Activated CD4-positive, alpha-beta T cell treated with anti-CD3 and anti-CD28 coated beads, Interleukin-2, Interleukin-4, amounts not matched to agents 100 ng/mL and 50 ng/mL, durations not matched to agents 16 hours and 8 hours (primary cell): ENCODE measurements at regions not wholly inside any gene's neighbourhood (a gene's known extent, or its start where the extent isn't known, plus 50 kb on each side); places are given as distances from the start of the nearest gene placed in this dataset.
"Not testable (repeated sequence)": the region's sequence is repeated elsewhere in the genome, so short reads cannot be mapped to it uniquely, and the experiment has no call there.

Experiments used
- DNase-seq: peaks from one replicate; pipeline ENCODE4 v3.0.0-alpha.2; 2020; ENCODE audit warnings: low spot score

DNA sequence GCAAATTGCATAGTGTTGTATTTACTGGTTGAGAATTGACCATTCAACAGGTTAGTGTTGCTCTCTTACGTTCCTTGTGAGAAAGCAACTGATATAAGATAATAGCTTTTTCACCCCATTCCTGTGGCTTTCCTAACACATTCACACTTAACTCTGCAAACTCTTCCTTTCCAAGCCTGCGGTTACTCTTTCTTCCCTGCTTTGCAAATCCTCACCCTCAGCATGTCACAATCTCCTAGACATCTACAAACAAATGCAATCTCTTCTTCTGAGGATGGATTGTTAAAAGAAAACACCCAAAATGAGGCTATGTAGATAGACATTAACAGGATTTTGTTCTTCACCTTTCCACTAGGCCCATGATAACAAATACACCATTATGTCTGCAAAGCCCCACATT, 771.7 kb upstream of the PCDH7 start:
- DNase-seq = no peak

DNA sequence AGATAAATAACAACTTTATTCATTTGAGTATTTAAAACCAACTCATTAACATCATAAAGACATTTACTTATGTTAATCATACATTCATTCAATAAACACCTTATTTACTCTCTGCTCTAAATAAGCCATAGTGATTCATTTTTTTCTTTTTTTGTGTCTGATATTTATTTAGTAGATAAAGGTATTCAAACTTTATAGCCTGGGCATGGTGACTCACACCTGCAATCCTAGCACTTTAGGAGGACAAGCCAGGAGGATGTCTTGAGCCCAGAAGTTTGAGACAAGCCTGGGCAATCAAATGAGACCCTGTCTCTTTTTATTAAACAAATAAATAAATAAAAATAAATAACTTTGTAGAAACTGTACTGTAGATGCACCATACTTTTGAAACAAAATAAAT, 771.3 kb upstream of the PCDH7 start:
- DNase-seq = no peak

- DNase-seq = no peak
These were observed 753.8 kb upstream of the PCDH7 start for GRCh38 chr4:29966386-29966785.

DNA sequence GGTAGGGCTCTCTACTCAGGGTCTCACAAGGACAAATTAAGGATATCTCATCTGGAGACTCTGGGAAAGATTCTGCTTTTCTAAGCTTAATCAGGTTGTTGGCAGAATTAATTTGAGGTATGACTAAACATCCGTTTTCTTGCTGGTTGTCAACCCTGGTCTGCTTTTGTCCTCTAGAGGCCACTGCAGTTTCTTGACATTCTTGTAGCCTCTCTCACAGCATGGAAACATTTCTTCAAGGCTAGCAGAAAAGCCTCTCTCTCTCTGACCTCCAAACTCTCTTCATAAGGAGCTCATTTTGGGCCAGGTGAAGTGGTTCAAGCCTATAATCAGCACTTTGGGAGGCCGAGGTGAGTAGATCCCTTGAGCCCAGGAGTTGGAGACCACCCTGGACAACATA, 749.5 kb upstream of the PCDH7 start:
- DNase-seq = no peak

DNA sequence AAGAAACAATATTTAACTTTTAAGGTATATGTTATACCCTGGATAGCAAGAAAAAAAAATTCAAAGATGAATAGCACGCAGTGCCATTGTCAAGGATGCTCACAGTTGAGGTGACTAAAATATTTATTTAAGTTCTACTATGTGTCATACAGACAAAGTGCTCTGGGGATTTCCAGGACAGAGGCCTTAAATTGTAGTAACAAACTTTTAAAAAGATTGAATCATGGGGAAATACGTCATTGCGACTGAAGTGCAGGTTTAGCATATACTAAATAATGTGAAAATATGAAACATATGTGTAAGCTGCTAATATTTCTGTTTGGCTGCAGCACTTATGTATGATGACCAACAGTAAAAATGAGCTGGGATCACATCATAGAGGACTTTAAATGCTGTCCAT, 748.0 kb upstream of the PCDH7 start:
- no peak for DNase-seq

GRCh38 chr4:29983890-29984289, 736.3 kb upstream of the PCDH7 start:
- no peak for DNase-seq

- DNase-seq = no peak
These were observed 718.5 kb upstream of the PCDH7 start for GRCh38 chr4:30001628-30002027.

- DNase-seq = no peak
These were observed 717.8 kb upstream of the PCDH7 start for GRCh38 chr4:30002341-30002740.

DNA sequence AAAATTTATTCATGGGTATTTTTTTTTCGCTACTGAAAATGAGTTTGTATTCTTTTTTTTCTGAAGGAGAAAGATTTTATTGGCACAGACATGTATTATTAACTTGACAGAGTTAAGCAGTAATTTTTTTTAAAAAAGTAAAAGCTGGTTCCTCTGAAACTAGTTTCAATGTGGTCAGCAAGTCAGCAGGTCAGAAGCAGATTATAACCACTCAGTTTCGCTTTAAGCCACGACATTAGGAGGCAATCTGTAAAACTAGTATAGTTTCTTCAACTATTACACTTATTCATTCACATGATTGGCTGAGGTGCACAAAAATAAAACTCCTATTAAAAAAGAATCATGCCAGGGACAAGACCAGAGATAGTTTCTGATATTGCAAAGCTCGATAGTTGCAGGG, 714.2 kb upstream of the PCDH7 start:
- DNase-seq = no peak

DNA sequence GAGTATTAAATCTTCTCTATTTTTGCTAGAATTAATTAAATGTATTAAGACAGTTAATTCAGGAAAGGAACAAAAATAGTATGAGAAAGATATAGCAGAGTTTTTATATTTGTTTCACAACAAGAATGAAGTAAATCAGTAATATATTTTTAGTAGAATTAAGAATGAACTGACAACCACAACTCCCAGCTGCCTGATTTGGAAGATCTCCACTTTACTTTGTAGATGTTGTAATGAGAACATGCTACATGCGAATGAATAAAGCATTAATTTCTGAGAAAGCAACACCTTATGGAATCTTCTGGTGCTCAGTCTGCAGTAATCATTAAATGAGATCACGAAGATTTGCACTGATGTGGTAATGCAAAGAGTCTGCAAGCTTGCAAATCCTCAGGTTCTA, 695.6 kb upstream of the PCDH7 start:
- no peak for DNase-seq

GRCh38 chr4:30028826-30029225, 691.3 kb upstream of the PCDH7 start:
- no peak for DNase-seq

GRCh38 chr4:30056016-30056766, 664.0 kb upstream of the PCDH7 start:
- no peak for DNase-seq

DNA sequence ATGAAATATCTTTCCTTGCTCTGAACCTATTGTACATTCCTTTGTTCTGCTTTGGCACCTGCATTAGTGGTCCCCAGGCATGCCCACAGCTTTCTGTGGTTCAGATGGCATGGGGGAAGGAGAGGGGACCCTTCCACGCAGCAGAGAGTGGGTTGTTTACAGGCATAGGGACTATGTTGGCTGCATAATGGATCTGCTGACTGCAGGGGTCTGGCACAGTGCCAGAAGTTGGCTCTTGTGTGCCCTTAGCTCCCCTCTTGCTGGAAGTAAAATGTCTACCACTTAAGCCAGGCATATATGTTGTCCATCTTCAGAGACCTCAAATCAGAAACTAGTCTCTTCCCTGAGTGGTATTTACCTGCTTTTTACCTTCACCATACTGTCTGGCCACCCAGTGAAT, 651.9 kb upstream of the PCDH7 start:
- no peak for DNase-seq

GRCh38 chr4:30073011-30073710, 647.0 kb upstream of the PCDH7 start:
- no peak for DNase-seq

DNA sequence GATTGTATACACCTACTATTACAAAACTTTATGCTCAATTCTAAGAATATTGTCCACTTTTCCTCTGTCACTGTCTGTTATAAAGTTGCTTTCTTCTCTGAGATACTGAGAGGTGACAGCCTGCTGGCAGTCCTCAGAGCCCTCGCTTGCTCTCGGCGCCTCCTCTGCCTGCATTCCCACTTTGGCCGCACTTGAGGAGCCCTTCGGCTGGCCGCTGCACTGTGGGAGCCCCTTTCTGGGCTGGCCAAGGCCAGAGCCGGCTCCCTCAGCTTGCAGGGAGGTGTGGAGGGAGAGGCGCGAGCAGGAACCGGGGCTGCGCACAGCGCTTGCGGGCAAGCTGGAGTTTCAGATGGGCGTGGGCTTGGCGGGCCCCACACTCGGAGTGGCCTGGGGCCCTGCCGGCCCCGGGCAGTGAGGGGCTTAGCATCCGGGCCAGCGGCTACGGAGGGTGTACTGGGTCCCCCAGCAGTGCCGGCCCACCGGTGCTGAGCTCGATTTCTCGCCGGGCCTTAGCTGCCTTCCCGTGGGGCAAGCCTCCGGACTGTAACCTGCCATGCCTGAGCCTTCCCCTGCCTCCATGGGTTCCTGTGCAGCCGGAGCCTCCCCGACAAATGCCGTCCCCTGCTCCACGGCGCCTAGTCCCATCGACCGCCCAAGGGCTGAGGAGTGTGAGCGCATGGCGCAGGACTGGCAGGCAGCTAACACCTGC, 627.6 kb upstream of the PCDH7 start:
- DNase-seq = not testable (repeated sequence)

- no peak for DNase-seq
These were observed 625.3 kb upstream of the PCDH7 start for GRCh38 chr4:30094887-30095286.

- DNase-seq = no peak
These were observed 616.7 kb upstream of the PCDH7 start for GRCh38 chr4:30103455-30103854.

- DNase-seq = no peak
These were observed 603.8 kb upstream of the PCDH7 start for GRCh38 chr4:30116401-30116800.

DNA sequence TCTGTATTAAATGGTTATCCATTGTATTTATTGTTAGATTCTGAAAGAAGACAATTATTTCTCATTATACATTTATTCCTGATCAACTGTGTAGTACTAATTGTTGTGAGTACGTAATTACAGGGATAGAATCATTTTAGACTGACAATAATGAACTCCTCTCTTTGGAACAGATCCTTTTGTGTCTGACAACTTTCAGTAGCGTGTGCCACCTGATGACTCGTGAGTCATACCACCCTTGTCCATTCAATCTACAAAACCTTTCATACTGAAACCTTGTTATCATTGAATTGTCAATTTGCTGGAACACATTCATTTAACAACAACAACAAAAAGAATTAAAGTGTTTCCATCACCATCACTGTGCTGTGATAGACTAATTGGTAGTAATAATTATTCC, 602.7 kb upstream of the PCDH7 start:
- no peak for DNase-seq

GRCh38 chr4:30122711-30123110, 597.5 kb upstream of the PCDH7 start:
- no peak for DNase-seq

GRCh38 chr4:30124621-30125020, 595.5 kb upstream of the PCDH7 start:
- not testable (repeated sequence) for DNase-seq

DNA sequence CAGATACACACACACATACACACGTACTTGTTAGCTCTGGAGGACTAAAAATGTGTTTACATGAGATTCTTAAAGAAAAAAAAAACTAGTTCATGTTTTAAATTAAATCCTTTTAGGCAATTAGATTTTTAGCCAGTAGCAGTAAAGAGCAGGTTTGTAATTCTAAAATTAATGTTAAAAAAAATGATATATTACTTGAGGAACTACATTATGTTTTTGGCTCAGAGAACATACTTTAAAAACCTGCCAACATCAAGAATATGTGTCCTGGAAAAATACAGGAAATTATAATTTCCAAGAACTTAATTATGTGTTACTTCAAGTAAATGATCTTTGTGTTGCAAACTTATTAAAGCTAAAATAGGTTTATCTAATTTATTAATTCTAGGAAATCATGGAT, 594.3 kb upstream of the PCDH7 start:
- DNase-seq = no peak

GRCh38 chr4:30126351-30126750, 593.8 kb upstream of the PCDH7 start:
- DNase-seq = no peak
